SU-DHL-6 (cell line): ENCODE measurements at regions not wholly inside any gene's neighbourhood (a gene's known extent, or its start where the extent isn't known, plus 50 kb on each side); places are given as distances from the start of the nearest gene placed in this dataset.

Experiments used
- H2AFZ ChIP-seq: fragments of 200-600 bp; sonication (generic); 2 replicates; pipeline ENCODE4 v1.6.1; 2014; ENCODE audit warnings: low read depth, mild to moderate bottlenecking, moderate library complexity, mixed read lengths, antibody characterized with exemption, low read length; ENCODE audit not compliant: severe bottlenecking
- H3F3A ChIP-seq: fragments of 200-600 bp; shearing (Covaris generic); 2 replicates; pipeline ENCODE4 v1.6.0; 2016; ENCODE audit warnings: antibody characterized with exemption, mild to moderate bottlenecking; ENCODE audit not compliant: insufficient read depth
- H3K27ac ChIP-seq: fragments of 200-600 bp; sonication (generic); 2 replicates; pipeline ENCODE4 v1.5.1; 2016; ENCODE audit warnings: low read depth, mild to moderate bottlenecking, low read length, moderate library complexity, mixed read lengths
- H3K27me3 ChIP-seq: fragments of 200-600 bp; sonication (generic), shearing (Covaris generic); 2 replicates; pipeline ENCODE4 v1.6.0; 2014; ENCODE audit warnings: mild to moderate bottlenecking, low read length
- H3K36me3 ChIP-seq: fragments of 200-600 bp; sonication (generic); 2 replicates; pipeline ENCODE4 v1.6.1; 2014; ENCODE audit warnings: mild to moderate bottlenecking, low read length, mixed read lengths
- H3K4me2 ChIP-seq: fragments of 300-600, 200-600 bp; shearing (Covaris generic), sonication (generic); 2 replicates; pipeline ENCODE4 v1.6.0; 2014; ENCODE audit warnings: low read length, low read depth, mild to moderate bottlenecking; ENCODE audit not compliant: poor library complexity, severe bottlenecking
- H3K4me3 ChIP-seq: fragments of 200-600 bp; sonication (generic); 2 replicates; pipeline ENCODE4 v1.5.1; 2014; ENCODE audit warnings: antibody characterized with exemption, low read length, mild to moderate bottlenecking, mixed read lengths; ENCODE audit not compliant: insufficient read depth, poor library complexity, severe bottlenecking
- H3K79me2 ChIP-seq: fragments of 200-600 bp; sonication (generic); 2 replicates; pipeline ENCODE4 v1.6.1; 2014; ENCODE audit warnings: mild to moderate bottlenecking, low read length, moderate library complexity; ENCODE audit not compliant: insufficient read depth
- H3K9ac ChIP-seq: fragments of 200-600 bp; sonication (generic); 2 replicates; pipeline ENCODE4 v1.7.0; 2014; ENCODE audit warnings: mild to moderate bottlenecking, low read length
- H3K9me2 ChIP-seq: fragments of 200-600 bp; sonication (generic); replicated peaks from 2 replicates; pipeline ENCODE4 v1.6.1; 2014; ENCODE audit warnings: low read length; ENCODE audit not compliant: insufficient read depth
- H3K9me3 ChIP-seq: fragments of 200-600 bp; sonication (generic); 2 replicates; pipeline ENCODE4 v1.6.1; 2014; ENCODE audit warnings: low read length, mixed read lengths; ENCODE audit not compliant: insufficient read depth
- H4K20me1 ChIP-seq: fragments of 200-600 bp; sonication (generic); 2 replicates; pipeline ENCODE4 v1.6.1; 2014; ENCODE audit warnings: low read depth, mild to moderate bottlenecking, antibody characterized with exemption, low read length, moderate library complexity, mixed read lengths
- CTCF ChIP-seq: fragments of 200-600 bp; sonication (generic); IDR thresholded peaks from one replicate; pipeline ENCODE4 v1.5.1; 2017; ENCODE audit warnings: antibody characterized with exemption, mild to moderate bottlenecking, low read length, moderate library complexity; ENCODE audit not compliant: insufficient read depth, poor library complexity, severe bottlenecking
- EZH2phosphoT487 ChIP-seq: fragments of 200-600 bp; sonication (generic), shearing (Covaris generic); conservative IDR thresholded peaks from 2 replicates; pipeline ENCODE4 v1.6.1; 2018; ENCODE audit warnings: mild to moderate bottlenecking, antibody characterized with exemption, low read length, moderate library complexity, mixed read lengths

GRCh38 chr9:106077731-106078130 lies 383.4 kb downstream of the TMEM38B start:
- Histone ChIP-seq H2AFZ (no peak overlapping the region), H3F3A (no peaks in the 10 kb centered on the region), H3K9me3 (no peaks in the 10 kb centered on the region), H4K20me1 (no peaks in the 10 kb centered on the region), H3K79me2 (no peaks in the 10 kb centered on the region), H3K36me3 (no peaks in the 10 kb centered on the region), H3K4me3 (no peak overlapping the region), H3K27ac (no peak overlapping the region), H3K9me2 (no peaks in the 10 kb centered on the region), H3K4me2 (no peak overlapping the region), H3K27me3 (no peaks in the 10 kb centered on the region), H3K9ac (no peak overlapping the region)
- TF ChIP-seq CTCF (no peak), EZH2phosphoT487 (no peak)

- Histone ChIP-seq H3K9me2 (no peaks in the 10 kb centered on the region), H4K20me1 (no peaks in the 10 kb centered on the region), H3K27ac (no peak overlapping the region), H3K9me3 (no peaks in the 10 kb centered on the region), H3F3A (no peaks in the 10 kb centered on the region), H2AFZ (no peak overlapping the region), H3K36me3 (no peaks in the 10 kb centered on the region), H3K4me2 (no peak overlapping the region), H3K27me3 (no peaks in the 10 kb centered on the region), H3K9ac (no peak overlapping the region), H3K4me3 (no peak overlapping the region), H3K79me2 (no peaks in the 10 kb centered on the region)
- TF ChIP-seq CTCF: no peak
- TF ChIP-seq EZH2phosphoT487: no peak
Observed at GRCh38 chr9:106082621-106083020, 388.3 kb downstream of the TMEM38B start.

DNA sequence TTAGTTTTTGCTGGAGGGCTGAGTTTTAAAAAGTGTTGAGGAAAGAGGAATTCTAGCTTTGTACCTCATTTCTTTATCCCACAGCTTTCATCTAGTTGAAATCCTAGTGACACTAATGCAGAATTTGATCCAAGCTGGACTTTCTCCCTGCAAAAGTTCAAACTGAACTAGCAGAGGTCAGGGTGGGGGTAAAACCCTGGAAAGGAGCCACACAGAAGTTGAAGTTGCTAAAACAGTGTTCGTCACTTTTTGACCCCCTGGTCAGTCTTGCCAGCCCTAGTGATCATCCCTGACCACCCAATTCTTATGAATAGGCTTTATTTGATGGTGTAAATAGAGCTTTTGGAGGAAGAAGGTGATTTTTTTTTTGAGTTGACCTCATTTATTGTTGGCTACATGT lies 390.4 kb downstream of the TMEM38B start:
- no peak overlapping the region for H3K27ac ChIP-seq
- H3K9me3 ChIP-seq: no peaks in the 10 kb centered on the region
- H3K9me2 ChIP-seq: no peaks in the 10 kb centered on the region
- H2AFZ ChIP-seq: no peak overlapping the region
- no peaks in the 10 kb centered on the region for H3F3A ChIP-seq
- H3K4me3 ChIP-seq: no peak overlapping the region
- no peaks in the 10 kb centered on the region for H3K36me3 ChIP-seq
- H4K20me1 ChIP-seq: no peaks in the 10 kb centered on the region
- H3K9ac ChIP-seq: no peak overlapping the region
- TF ChIP-seq CTCF: no peak
- H3K4me2 ChIP-seq: no peak overlapping the region
- H3K27me3 ChIP-seq: no peaks in the 10 kb centered on the region
- no peaks in the 10 kb centered on the region for H3K79me2 ChIP-seq

DNA sequence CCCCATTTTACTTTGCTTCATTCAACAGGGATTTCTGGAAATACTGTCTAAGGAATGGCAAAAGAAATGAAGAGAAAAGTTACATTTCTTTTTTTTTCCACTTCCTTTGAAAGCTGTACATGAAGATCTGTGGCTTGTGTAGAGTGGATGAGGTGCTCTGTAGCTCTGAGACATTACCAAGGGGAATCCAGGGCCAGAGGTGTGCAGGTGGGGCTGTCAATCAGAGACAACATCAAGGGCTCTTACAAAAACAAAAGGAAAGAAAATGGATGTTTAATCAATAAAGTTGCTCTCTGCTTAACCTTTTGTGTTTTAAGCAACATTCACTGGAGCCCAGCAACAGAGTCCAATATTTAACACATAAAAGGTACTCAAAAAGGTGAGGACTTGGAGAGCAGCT lies 391.1 kb downstream of the TMEM38B start:
- TF ChIP-seq EZH2phosphoT487: no peak
- TF ChIP-seq CTCF: no peak
- Histone ChIP-seq H3K4me2 (no peak overlapping the region), H3K27ac (no peak overlapping the region), H3K9ac (no peak overlapping the region), H3K27me3 (no peaks in the 10 kb centered on the region), H3K9me3 (no peaks in the 10 kb centered on the region), H2AFZ (no peak overlapping the region), H4K20me1 (no peaks in the 10 kb centered on the region), H3K4me3 (no peak overlapping the region), H3K9me2 (no peaks in the 10 kb centered on the region), H3F3A (no peaks in the 10 kb centered on the region), H3K79me2 (no peaks in the 10 kb centered on the region), H3K36me3 (no peaks in the 10 kb centered on the region)
